Upper lobe of left lung (tissue), 6 donors: ENCODE measurements at regions not wholly inside any gene's neighbourhood (a gene's known extent, or its start where the extent isn't known, plus 50 kb on each side); places are given as distances from the start of the nearest gene placed in this dataset.
"Not testable (repeated sequence)": the region's sequence is repeated elsewhere in the genome, so short reads cannot be mapped to it uniquely, and the experiment has no call there.

ENCODE experiments used
- ATAC-seq, 2 donors: fragments of 200-7000 bp; cut with Tn5 transposase; one replicate each; pipeline ENCODE4 v1.9.1; 2022; ENCODE audit warnings: mild to moderate bottlenecking in 2 of 2, moderate library complexity in 2 of 2; ENCODE audit not compliant: low FRiP score in 2 of 2
- DNase-seq, 2 donors: peaks; one replicate each; pipeline ENCODE4 v3.0.0-alpha.2; 2019 to 2020
- H3K27ac ChIP-seq, 4 donors: fragments of 200-600 bp; sonication (generic); one replicate each; pipeline ENCODE4 v1.5.1; 2016 to 2019
- H3K27me3 ChIP-seq, 4 donors: fragments of 200-600 bp; sonication (generic); one replicate each; pipeline ENCODE4 v1.5.1; 2017 to 2019
- H3K36me3 ChIP-seq, 4 donors: fragments of 200-600 bp; sonication (generic); one replicate each; pipeline ENCODE4 v1.5.1; 2016 to 2019
- H3K4me1 ChIP-seq, 4 donors: fragments of 200-600 bp; sonication (generic); one replicate each; pipeline ENCODE4 v1.5.1; 2018 to 2019
- H3K4me3 ChIP-seq, 4 donors: fragments of 200-600 bp; sonication (generic); one replicate each; pipeline ENCODE4 v1.5.1; 2017 to 2019; ENCODE audit warnings: mild to moderate bottlenecking in 2 of 4, moderate library complexity in 1 of 4
- H3K9me3 ChIP-seq, 4 donors: fragments of 200-600 bp; sonication (generic); one replicate each; pipeline ENCODE4 v1.5.1; 2018 to 2019
- WGBS, 2 donors: methylation state at CpG; one replicate each; pipeline ENCODE4 v1.1.5; 2017 to 2018; 5-methylcytosine and 5-hydroxymethylcytosine counted together
- TF ChIP-seq, protein P1 (sequence below), 6 experiments: fragments of 450-650 bp in 4 of 6; fragments of 200-600 bp in 2 of 6; sonication (generic) in 2 of 6; IDR thresholded peaks; one replicate each; pipeline ENCODE4 v1.5.1; 2016 to 2019; ENCODE audit warnings: antibody characterized with exemption in 6 of 6
- donor health status: DM: no; HTN: no; CAD: no; lungs with moderate emphysema.
- donor health status: DM: no; HTN: yes; CAD: no; lungs with severe emphysema.

- ATAC-seq, DNase-seq, H3K9me3 ChIP-seq, H3K36me3 ChIP-seq, H3K4me3 ChIP-seq, H3K4me1 ChIP-seq, H3K27me3 ChIP-seq, H3K27ac ChIP-seq: not testable (repeated sequence)
- WGBS, 2 donors: 46 to 69% methylated on average over 3 of the region's 3 CpGs
Observed at GRCh38 chr10:87416892-87417291, 59.3 kb downstream of the NUTM2D start.

DNA sequence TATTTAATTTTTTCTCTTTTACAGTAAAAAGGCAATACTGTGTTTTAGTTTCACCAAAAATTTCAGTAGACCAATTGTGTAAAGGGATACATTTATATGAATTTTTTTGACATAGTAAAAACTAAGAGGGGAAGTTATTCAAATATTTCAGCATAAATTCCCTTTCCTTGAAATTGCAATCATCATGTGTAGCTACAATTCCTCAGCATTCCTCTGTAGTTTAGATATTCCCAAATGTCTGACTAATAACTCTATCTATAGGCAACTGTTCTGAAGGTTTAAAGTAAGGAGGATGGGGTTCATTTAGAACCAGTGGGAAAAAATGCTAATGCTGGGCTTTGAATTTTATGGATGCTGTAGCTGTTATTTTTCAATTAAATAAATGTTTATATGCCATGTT is 65.1 kb downstream of the NUTM2D start:
- not testable (repeated sequence) for H3K27ac ChIP-seq, H3K36me3 ChIP-seq, DNase-seq, H3K4me3 ChIP-seq, H3K9me3 ChIP-seq, H3K27me3 ChIP-seq, H3K4me1 ChIP-seq, ATAC-seq

DNA sequence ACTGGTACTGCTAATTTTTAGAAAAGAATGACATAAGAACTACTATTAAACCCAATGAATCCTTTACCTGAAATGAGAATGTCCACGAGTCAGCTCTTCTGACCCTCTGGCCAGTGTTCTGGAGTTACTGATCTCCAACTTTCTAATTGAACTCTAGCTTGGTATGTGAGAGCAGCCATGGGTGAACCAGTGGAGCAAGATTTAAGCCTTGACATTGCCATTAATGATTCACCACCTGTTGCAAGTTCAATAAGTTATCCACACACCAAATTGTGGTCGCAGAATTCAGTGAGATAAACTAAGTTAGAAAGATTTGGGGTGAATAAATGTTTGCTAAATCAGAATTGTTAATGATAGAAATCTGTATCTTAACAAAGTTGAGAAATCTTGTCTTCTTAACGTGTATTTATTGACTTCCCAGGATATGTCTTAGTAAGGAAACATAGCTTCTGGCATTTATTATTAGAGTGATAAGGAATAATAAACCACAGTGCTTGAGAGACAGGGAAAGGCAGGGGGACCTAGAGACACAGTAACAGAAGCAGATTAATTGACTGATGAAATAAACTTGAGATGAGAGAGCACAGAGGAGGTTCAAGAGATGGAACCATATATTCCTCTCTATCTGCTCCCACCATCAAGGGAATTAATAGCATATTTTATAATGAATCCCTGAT is 67.3 kb downstream of the NUTM2D start:
- not testable (repeated sequence) for DNase-seq, H3K4me3 ChIP-seq
- 61 to 65% methylated on average over 3 of the region's 3 CpGs for WGBS, 2 donors

DNA sequence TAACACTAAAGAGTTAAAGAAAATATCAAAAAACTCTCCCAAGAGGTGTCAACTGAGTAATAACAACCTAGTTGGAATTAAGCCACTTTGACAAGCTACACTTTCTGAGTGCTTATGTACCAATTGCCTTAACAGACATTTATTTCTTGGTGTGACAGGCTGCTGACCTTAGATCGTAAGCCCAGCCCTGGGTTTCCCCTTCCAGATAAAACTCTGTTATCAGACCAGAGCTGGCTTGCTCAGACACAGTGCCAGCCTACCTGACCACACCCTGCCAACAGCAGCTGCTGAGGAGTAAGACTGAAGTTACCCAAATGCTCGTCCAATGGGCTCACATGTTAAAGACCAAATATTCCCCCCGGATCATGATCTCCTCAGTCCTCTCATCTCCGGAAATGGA is 70.9 kb upstream of the MINPP1 start:
- WGBS, 2 donors: 67% methylated on average over 1 of the region's 4 CpGs; no CpG with 5 or more reads in 1 of the 2 donors
- H3K27me3 ChIP-seq, DNase-seq, H3K27ac ChIP-seq, H3K36me3 ChIP-seq, H3K4me3 ChIP-seq, H3K4me1 ChIP-seq, H3K9me3 ChIP-seq, ATAC-seq: not testable (repeated sequence)

More for the DNA sequence above, 67.3 kb downstream of the NUTM2D start:
- ATAC-seq, H3K9me3 ChIP-seq, H3K27ac ChIP-seq, H3K36me3 ChIP-seq, H3K4me1 ChIP-seq, H3K27me3 ChIP-seq: not testable (repeated sequence)

DNA sequence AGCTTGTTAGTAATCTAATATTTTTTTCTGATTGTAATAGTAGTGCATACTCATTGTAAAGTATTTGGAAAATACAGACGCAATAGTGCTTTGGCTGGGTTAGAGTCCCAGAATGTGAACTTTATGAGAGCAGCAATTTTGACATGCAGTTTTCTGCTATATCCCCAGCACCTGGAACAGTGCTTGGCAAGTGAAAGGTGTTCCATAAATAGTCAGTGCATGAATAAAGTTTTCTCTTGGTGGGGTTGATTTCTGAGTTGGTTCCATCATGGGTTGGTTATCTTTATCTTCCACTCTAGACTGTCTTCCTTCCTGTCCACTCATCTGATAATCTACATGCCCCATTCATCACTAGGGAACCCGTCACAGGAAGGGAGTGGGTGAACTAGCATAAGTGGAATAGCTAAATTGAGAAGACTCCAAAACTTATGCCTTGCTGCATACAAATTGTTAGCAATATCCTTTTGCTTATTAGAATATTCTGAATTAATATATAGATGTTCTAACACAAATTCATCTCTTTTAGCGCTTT is 69.3 kb upstream of the MINPP1 start:
- 64 to 72% methylated on average over 1 to 2 of the region's 3 CpGs for WGBS, 2 donors
- H3K36me3 ChIP-seq: not testable (repeated sequence)

GRCh38 chr10:87436104-87436503 is 68.6 kb upstream of the MINPP1 start:
- no CpG with 5 or more reads among the region's 14 CpGs for WGBS, 2 donors
- H3K4me3 ChIP-seq, H3K27me3 ChIP-seq, H3K4me1 ChIP-seq, H3K9me3 ChIP-seq, H3K36me3 ChIP-seq, H3K27ac ChIP-seq: not testable (repeated sequence)
- TF ChIP-seq, protein P1, sequence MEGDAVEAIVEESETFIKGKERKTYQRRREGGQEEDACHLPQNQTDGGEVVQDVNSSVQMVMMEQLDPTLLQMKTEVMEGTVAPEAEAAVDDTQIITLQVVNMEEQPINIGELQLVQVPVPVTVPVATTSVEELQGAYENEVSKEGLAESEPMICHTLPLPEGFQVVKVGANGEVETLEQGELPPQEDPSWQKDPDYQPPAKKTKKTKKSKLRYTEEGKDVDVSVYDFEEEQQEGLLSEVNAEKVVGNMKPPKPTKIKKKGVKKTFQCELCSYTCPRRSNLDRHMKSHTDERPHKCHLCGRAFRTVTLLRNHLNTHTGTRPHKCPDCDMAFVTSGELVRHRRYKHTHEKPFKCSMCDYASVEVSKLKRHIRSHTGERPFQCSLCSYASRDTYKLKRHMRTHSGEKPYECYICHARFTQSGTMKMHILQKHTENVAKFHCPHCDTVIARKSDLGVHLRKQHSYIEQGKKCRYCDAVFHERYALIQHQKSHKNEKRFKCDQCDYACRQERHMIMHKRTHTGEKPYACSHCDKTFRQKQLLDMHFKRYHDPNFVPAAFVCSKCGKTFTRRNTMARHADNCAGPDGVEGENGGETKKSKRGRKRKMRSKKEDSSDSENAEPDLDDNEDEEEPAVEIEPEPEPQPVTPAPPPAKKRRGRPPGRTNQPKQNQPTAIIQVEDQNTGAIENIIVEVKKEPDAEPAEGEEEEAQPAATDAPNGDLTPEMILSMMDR (IDR thresholded peaks at IDR 0.05): peak in 1 of 6 experiments; percentile 36
- ATAC-seq: peak; percentile 95
- peak; percentile 2 to 47 for DNase-seq

More for the DNA sequence above, 69.3 kb upstream of the MINPP1 start:
- not testable (repeated sequence) for ATAC-seq, H3K27me3 ChIP-seq, H3K4me3 ChIP-seq, H3K9me3 ChIP-seq, H3K27ac ChIP-seq, DNase-seq, H3K4me1 ChIP-seq

DNA sequence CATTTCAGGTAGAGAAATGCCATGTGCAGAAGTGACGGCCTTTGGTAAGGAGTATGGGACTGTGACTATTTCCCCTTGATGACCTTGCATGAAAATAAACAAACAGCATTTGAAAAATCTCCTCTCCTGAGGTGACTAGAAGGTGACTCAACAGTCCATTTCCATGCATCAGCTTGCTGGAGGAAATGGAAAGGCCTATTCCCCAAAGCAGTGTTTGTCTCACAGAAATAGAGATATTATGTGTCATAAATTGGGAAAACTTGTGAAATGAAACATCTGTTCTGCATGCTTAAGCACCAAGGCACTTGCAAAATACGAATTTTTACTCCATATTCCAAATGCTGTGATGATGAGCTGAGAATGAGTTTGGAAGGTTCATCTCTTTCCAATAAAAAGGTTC is 67.2 kb upstream of the MINPP1 start:
- not testable (repeated sequence) for ATAC-seq
- 57 to 79% methylated on average over 1 of the region's 2 CpGs for WGBS, 2 donors

More for the DNA sequence above, 67.2 kb upstream of the MINPP1 start:
- H3K27me3 ChIP-seq, DNase-seq, H3K36me3 ChIP-seq, H3K27ac ChIP-seq, H3K4me3 ChIP-seq, H3K9me3 ChIP-seq, H3K4me1 ChIP-seq: not testable (repeated sequence)
